Anterior cingulate cortex (tissue), 58 donors: ENCODE measurements at regions not wholly inside any gene's neighbourhood (a gene's known extent, or its start where the extent isn't known, plus 50 kb on each side); places are given as distances from the start of the nearest gene placed in this dataset.

Experiments
- DNase-seq, 58 donors: peaks; one replicate each; lab custom pipeline; 2025; lab: John Stamatoyannopoulos, UW

GRCh38 chr16:77647726-77648125 is 74.6 kb upstream of the NUDT7 start:
- no peak for DNase-seq

GRCh38 chr16:77650761-77651160 is 71.6 kb upstream of the NUDT7 start:
- DNase-seq = no peak

- no peak for DNase-seq
These were observed 69.9 kb upstream of the NUDT7 start for GRCh38 chr16:77652399-77652798.

- no peak for DNase-seq
These were observed 65.3 kb upstream of the NUDT7 start for GRCh38 chr16:77657016-77657415.

GRCh38 chr16:77660311-77660710 is 62.0 kb upstream of the NUDT7 start:
- peak in 4 of 58 donors; percentile 1 to 18 (median 6) for DNase-seq

- no peak for DNase-seq
These were observed 60.1 kb upstream of the NUDT7 start for GRCh38 chr16:77662246-77662645.

- DNase-seq = no peak
These were observed 58.6 kb upstream of the NUDT7 start for GRCh38 chr16:77663711-77664110.

GRCh38 chr16:77666771-77667170 is 55.5 kb upstream of the NUDT7 start:
- no peak for DNase-seq

GRCh38 chr16:77668201-77668600 is 54.1 kb upstream of the NUDT7 start:
- no peak for DNase-seq

GRCh38 chr16:77669057-77669456 is 53.3 kb upstream of the NUDT7 start:
- DNase-seq = no peak
